GM03348 (cell line): ENCODE measurements at regions not wholly inside any gene's neighbourhood (a gene's known extent, or its start where the extent isn't known, plus 50 kb on each side); places are given as distances from the start of the nearest gene placed in this dataset.
"Not testable (repeated sequence)": the region's sequence is repeated elsewhere in the genome, so short reads cannot be mapped to it uniquely, and the experiment has no call there.

Experiments
- DNase-seq: peaks from one replicate; pipeline ENCODE4 v3.0.0; 2012; ENCODE audit warnings: low spot score

- no peak for DNase-seq
These were observed 652.2 kb downstream of the DACH1 start for GRCh38 chr13:71214821-71215220.

DNA sequence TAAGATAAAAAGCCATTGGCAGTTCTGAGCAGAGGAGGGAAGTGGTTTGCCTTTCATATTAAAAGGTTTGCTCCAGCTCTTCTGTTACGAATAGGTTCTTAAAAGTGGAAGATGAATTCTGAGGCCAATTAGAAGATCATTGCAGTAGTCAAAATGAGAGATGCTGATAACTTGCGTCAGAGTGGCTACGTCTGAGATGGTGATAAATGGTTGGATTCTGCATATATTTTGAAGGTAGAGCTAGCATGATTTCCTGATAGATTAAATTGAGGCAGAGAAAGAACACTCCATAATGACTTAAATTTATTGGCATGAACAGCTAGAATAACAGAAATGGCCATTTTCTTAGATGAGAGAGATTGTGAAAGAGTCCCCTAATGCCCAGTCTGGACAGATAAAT is 652.6 kb downstream of the DACH1 start:
- no peak for DNase-seq

DNA sequence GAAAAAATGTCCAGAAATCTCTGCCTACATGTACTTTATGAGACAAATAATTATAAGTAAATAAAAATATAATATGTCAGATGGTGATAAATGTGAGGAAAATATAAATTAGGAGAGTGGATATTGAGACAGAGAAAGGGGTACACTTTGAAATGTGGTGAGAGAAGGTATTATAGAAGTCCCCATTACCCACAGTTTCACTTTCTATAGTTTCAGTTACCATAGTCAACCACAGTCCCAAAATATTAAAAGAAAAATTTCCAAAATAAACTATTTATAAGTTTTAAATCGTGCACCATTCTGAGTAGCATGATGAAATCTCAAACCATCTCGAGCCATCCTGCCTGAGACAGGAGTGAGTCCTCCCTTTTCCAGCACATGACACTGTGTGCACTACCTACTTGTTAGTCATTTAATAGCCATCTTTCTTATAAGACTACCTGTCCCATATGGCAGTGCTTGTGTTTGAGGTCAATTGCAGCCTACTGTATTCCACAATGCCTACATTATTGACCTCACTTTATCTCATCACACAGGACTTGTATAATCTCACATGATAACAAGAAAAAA is 653.7 kb downstream of the DACH1 start:
- no peak for DNase-seq

GRCh38 chr13:71210861-71211260 is 656.1 kb downstream of the DACH1 start:
- DNase-seq, result no peak

- DNase-seq, result no peak
These were observed 657.8 kb downstream of the DACH1 start for GRCh38 chr13:71209217-71209616.

- DNase-seq, result not testable (repeated sequence)
These were observed 682.4 kb downstream of the DACH1 start for GRCh38 chr13:71184583-71184982.

DNA sequence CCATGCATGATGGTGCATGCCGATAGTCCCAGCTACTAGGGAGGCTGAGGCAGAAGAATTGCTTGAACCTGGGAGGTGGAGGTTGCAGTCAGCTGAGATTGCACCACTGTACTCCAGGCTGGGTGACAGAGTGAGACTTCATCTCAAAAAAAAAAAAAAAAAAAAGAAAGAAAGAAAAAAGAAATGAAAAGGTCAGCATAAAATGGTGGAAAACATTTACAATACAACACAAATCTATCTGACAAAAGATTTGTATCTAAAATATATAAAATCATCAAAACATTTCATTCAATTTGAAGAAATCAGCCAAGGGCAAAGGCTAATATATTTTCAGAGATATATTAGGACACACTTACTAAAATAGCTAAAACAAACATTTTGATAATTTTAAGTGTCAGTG is 683.7 kb downstream of the DACH1 start:
- not testable (repeated sequence) for DNase-seq

DNA sequence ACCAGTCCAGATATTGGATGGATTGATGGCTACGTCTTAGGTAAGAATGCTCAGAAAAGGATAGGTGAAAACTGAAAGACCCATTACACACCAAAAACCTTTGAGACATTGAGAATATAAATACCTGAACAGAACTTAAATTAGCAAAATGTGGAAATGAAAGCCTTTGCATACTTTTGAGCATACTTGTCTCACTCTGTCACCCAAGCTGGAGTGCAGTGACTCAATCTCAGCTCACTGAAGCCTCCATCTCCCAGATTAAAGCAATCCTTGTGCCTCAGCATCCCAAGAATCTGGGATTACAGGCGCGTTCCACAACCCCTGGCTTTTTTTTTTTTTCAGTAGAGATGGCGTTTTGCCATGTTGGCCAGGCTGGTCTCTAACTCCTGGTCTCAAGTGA is 695.3 kb downstream of the DACH1 start:
- no peak for DNase-seq

DNA sequence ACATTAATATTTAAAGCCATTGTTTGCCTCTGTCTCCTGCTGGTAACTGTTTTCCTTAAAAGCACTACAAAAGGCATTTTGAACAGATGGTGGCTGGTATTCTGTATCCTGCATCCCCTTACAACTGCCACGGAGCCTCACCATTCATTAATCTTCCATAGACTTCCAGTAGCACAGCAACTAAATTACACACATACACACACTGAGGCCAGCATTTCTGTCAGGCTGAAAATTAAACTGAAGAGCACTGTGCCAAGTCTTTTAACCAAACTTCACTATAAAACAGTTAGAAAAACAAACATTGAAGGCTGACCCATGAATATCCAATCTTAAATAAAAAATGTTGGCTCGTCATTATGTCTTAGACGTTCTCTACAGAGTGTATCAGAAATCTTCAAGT is 697.8 kb downstream of the DACH1 start:
- no peak for DNase-seq

DNA sequence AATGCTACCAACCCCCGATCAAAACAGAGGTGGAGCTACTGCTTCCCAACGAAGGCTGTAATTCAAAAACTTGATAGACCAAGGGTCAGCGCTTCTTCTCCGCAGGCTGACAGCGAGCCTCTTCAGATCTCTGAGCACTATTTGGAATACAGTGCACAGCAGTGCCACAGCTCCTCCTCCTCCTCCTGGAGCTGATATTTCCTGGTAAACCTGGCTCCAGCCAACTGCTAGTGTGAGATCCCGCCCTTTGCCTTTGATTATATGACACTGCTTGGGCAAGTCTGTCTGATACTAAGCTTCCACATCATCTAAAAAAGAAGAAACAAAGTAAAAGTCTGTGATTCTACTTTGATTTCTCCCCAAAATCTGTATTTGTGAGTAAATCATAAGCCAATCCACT is 710.5 kb downstream of the DACH1 start:
- DNase-seq, result no peak

DNA sequence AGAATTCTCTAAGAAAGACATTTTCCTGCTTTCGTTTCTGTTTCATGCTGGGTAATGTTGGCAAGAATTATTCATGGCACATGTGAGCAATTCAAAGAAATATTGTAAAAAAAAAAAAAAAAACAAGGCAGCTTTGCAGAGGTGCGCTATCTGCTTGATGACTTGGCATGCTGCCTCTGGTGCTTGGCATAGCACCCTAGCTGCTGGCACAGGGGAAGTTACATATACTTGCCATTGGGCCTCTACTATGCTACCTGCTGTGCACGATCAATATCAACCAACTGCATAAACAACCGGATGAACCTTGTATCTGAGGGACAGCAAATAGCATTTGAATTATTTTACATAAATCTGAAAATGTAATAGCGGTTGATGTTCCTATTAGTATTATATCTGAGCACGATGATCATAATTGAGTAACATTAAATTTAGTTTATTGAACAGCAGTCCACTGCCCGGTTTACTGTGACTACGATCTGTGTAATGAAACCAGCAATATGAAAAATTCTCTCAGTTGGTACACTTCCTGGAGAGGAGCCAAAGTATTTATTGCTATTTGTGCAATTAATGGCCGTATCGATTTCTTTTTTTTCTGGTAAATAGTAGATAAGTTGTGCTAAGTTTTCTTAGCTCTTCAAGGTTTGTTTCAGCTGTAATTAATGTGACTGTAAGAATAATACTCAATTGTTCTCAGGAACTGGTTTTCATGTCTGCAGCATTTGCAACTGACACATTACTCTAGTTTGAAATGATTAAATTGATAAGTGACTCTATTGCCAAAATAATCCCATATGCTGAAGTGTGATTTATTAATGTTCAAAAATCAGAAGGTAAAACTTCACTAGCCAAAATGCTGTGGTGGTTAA is 717.3 kb downstream of the DACH1 start:
- DNase-seq, result no peak

- no peak for DNase-seq
These were observed 718.0 kb downstream of the DACH1 start for GRCh38 chr13:71149046-71149445.

- no peak for DNase-seq
These were observed 718.6 kb downstream of the DACH1 start for GRCh38 chr13:71148396-71148795.

GRCh38 chr13:71144883-71145282 is 722.1 kb downstream of the DACH1 start:
- no peak for DNase-seq

DNA sequence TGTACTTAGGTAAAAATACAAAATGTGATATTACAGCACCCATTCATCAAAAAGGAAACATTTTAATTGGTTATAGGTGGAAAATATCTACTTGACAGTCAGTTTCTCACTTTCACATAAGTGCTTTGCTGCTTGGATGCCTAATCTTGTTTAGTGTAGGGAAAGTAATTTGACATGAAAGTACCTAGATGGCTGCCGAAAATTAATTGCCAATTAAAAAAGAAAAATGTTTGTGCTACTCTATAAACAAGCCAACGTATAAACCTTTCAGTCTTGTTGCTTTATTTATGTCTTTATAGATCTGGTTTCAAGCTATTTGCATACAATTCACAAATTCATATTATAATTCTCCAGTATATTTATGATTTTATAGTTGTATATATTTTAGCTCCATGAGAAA is 729.9 kb downstream of the DACH1 start:
- DNase-seq, result no peak

GRCh38 chr13:71124230-71124629 is 742.8 kb downstream of the DACH1 start:
- DNase-seq, result no peak

DNA sequence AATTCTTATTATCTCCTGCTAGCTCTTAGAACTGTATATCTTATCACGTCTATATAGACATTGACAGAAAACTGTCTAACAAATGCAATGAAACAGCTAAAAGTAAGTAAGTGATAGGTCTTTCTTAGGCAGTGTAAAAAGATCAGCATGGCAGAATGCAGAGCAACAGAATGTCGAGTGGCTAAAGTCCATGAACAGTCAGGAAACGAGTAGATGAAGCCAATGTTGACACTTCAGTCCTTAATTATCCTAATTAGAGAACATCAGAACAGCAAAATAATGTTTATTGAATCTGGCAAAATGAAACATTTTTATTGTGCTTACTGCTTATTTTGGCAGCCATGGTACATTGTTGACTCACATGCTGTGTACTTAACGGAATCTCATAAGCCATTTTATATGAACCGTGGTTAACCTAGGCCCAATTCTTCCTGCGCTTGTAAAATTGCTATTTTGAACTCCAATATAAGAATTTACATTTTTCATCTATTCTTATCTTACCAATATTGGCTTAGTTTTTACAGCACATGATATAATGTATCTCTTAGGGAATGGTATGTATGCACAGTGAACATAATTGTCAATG is 748.1 kb downstream of the DACH1 start:
- no peak for DNase-seq

DNA sequence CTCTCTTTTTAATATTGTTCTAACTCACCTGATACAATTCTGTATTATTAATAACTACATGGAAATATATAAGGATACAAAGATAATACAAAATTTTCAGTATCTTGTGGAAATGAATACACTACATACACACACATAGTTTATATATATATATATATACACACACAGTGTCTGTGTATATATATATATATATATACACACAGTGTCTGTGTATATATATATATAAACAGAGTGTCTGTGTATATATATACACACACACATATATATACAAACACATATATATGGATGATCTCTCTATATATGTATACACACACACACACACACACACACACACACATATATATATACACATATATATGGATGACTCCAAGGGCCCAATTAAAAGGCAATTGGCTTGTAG is 749.1 kb downstream of the DACH1 start:
- DNase-seq, result no peak

- no peak for DNase-seq
These were observed 751.7 kb downstream of the DACH1 start for GRCh38 chr13:71115301-71115700.

- no peak for DNase-seq
These were observed 770.6 kb downstream of the DACH1 start for GRCh38 chr13:71096421-71096820.

DNA sequence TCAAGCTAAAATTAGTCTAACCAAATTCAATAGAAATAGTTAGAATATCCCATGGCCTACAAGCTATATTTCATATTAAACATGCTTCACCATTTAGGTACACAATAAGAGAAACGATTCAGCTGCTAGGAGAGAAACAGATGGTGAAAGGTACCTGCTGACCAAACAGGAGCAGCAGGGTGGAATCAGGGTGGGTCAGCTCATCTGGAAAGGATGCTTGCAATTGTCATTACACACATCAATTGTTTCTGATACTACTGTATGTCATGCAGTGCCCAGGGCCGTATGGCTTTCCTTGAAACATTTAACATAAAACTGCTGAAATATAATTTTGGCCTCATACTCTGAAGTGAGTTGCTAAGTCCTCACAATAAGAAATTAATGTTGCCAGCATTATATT is 776.0 kb downstream of the DACH1 start:
- no peak for DNase-seq

DNA sequence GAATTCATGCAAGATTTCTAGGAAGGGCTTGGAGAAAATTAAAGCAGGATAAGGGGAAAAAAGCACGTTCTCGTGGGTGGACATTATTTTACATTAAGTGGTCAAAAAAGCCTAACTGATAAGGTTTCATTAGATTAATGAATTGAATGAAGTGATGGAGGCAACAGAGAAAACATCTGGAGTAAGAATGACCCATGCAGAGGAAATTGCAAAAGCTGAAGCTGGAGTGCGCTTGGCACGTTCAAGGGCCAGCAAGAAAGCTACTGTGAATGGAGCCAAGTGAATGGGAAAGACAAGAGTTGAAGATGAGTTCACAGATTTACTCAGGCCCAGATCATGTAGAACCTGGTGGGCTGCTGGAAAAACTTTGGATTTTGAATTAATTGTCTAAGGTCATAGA is 777.9 kb downstream of the DACH1 start:
- no peak for DNase-seq

DNA sequence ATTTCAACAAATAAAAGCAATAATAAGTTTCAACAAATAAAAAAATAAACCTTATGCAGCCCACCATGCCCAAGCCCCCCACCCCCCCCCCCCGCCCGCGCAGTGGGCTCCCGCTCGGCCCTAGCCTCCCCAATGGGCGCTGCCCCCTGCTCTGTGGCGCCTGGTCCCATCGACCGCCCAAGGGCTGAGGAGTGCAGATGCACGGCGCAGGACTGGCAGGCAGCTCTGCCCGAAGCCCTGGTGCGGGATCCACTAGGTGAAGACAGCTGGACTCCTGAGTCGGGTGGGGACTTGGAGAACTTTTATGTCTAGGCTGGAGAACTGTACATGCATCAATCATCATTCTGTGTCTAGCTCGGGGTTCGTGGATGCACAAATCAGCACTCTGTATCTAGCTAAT is 779.6 kb downstream of the DACH1 start:
- DNase-seq, result no peak

- DNase-seq, result no peak
These were observed 780.0 kb downstream of the DACH1 start for GRCh38 chr13:71087006-71087405.
